Right lobe of liver (tissue), 6 donors: ENCODE measurements at regions not wholly inside any gene's neighbourhood (a gene's known extent, or its start where the extent isn't known, plus 50 kb on each side); places are given as distances from the start of the nearest gene placed in this dataset.

ENCODE experiments used
- ATAC-seq, 4 donors: fragments of 200-7000 bp; cut with Tn5 transposase; one replicate each; pipeline ENCODE4 v1.9.1; 2020; ENCODE audit warnings: mild to moderate bottlenecking in 4 of 4, moderate library complexity in 4 of 4
- DNase-seq, 3 donors: peaks; one replicate each; pipeline ENCODE4 v3.0.0-alpha.2; 2020
- H3K27ac ChIP-seq, 3 donors: fragments of 200-600 bp; one replicate each; pipeline ENCODE4 v1.8.0; 2022
- H3K27me3 ChIP-seq, 2 donors: fragments of 200-600 bp; one replicate each; pipeline ENCODE4 v1.8.0; 2022
- H3K36me3 ChIP-seq, 4 donors: fragments of 200-600 bp; sonication (generic) in 1 of 4; one replicate each; pipeline versions ENCODE4 v1.5.1 to v1.8.0; 2017 to 2022; ENCODE audit warnings: control low read depth in 1 of 4
- H3K4me1 ChIP-seq, 4 donors: fragments of 200-600 bp; sonication (generic) in 1 of 4; one replicate each; pipeline versions ENCODE4 v1.5.1 to v1.8.0; 2017 to 2022; ENCODE audit warnings: control low read depth in 1 of 4
- H3K4me3 ChIP-seq, 3 donors: fragments of 200-600 bp; one replicate each; pipeline ENCODE4 v1.8.0; 2022
- H3K9me3 ChIP-seq, 4 donors: fragments of 200-600 bp; sonication (generic) in 1 of 4; one replicate each; pipeline versions ENCODE4 v1.5.1 to v1.8.0; 2017 to 2022; ENCODE audit warnings: control low read depth in 1 of 4
- CTCF ChIP-seq, 4 donors: fragments of 200-600 bp in 3 of 4; fragments of 450-650 bp in 1 of 4; IDR thresholded peaks; one replicate each; pipeline versions ENCODE4 v1.5.1 to v1.8.0; 2016 to 2022; ENCODE audit warnings: antibody characterized with exemption in 4 of 4, mild to moderate bottlenecking in 2 of 4
- POLR2A ChIP-seq: fragments of 450-650 bp; IDR thresholded peaks from one replicate; pipeline ENCODE4 v1.6.1; 2017; ENCODE audit warnings: antibody characterized with exemption, mild to moderate bottlenecking
- WGBS: methylation state at CpG from one replicate; pipeline ENCODE4 v1.1.6; 2018; ENCODE audit warnings: low coverage, low lambda C conversion rate; ENCODE audit not compliant: insufficient coverage; ENCODE audit errors: missing lambda C conversion rate; 5-methylcytosine and 5-hydroxymethylcytosine counted together
- intact Hi-C, 2 donors: fragments of 100-400 bp; cut with DNase I; formaldehyde crosslinking; loops; one replicate each; pipeline versions ENCODE4 v1.11.2 to v1.14.1; 2022
- donor health status: DM: no; HTN: yes; CAD: no.
- donor health status: DM: no; HTN: no; CAD: no.
- donor health status: DM: no; HTN: no; CAD: no.
- donor health status: DM: no; HTN: yes; CAD: no.
- donor health status: DM: no; HTN: yes; CAD: no.

GRCh38 chr1:222256058-222256457 lies 291.8 kb downstream of the HHIPL2 start:
- H3K4me1 ChIP-seq, result no peaks in the 10 kb centered on the region
- intact Hi-C loops, result no loop called here
- no peaks in the 10 kb centered on the region for H3K27me3 ChIP-seq
- H3K9me3 ChIP-seq, result no peaks in the 10 kb centered on the region
- no peak for TF ChIP-seq POLR2A
- TF ChIP-seq CTCF (IDR thresholded peaks at IDR 0.05), result no peak
- H3K4me3 ChIP-seq, result no peak overlapping the region
- H3K27ac ChIP-seq, result no peak overlapping the region
- no peaks in the 10 kb centered on the region for H3K36me3 ChIP-seq
- no peak for DNase-seq
- WGBS, result 33% methylated on average over 1 of the region's 1 CpG
- ATAC-seq, result no peak

DNA sequence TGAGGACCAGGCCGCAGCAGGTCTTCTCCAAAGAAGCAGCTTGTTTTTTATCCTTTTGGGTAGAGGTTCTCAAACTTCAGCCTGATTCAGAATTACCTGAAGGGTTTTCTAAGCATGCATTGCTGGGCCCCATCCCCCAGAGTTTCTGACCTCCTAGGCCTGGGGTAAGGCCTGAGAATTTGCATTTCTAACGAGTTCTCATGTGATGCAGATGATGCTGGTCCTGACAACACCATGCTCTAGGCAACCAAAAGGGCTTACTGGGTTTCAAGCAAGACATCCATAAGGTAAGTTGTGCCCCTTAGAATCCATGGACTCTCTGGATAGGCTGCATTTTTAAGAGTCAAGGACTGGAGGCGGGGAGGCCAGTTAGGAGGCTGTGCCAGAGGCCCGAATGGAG lies 295.1 kb downstream of the HHIPL2 start:
- Histone ChIP-seq H3K36me3 (no peaks in the 10 kb centered on the region), H3K4me3 (no peak overlapping the region), H3K9me3 (no peaks in the 10 kb centered on the region), H3K4me1 (no peaks in the 10 kb centered on the region), H3K27me3 (no peaks in the 10 kb centered on the region), H3K27ac (no peak overlapping the region)
- TF ChIP-seq CTCF (IDR thresholded peaks at IDR 0.05) (no peak), POLR2A (no peak)
- ATAC-seq (no peak), DNase-seq (no peak)
- WGBS, result 80% methylated on average over 4 of the region's 4 CpGs
- intact Hi-C loops, result no loop called here

GRCh38 chr1:222251847-222252246 lies 296.1 kb downstream of the HHIPL2 start:
- 31% methylated on average over 2 of the region's 2 CpGs for WGBS
- no peak overlapping the region for H3K4me3 ChIP-seq
- TF ChIP-seq CTCF (IDR thresholded peaks at IDR 0.05) (no peak), POLR2A (no peak)
- H3K9me3 ChIP-seq, result no peaks in the 10 kb centered on the region
- peak in 1 of 4 donors; percentile 78 for ATAC-seq
- H3K36me3 ChIP-seq, result no peaks in the 10 kb centered on the region
- no peaks in the 10 kb centered on the region for H3K4me1 ChIP-seq
- DNase-seq, result no peak
- H3K27ac ChIP-seq, result no peak overlapping the region
- no peaks in the 10 kb centered on the region for H3K27me3 ChIP-seq
- intact Hi-C loops, result no loop called here

DNA sequence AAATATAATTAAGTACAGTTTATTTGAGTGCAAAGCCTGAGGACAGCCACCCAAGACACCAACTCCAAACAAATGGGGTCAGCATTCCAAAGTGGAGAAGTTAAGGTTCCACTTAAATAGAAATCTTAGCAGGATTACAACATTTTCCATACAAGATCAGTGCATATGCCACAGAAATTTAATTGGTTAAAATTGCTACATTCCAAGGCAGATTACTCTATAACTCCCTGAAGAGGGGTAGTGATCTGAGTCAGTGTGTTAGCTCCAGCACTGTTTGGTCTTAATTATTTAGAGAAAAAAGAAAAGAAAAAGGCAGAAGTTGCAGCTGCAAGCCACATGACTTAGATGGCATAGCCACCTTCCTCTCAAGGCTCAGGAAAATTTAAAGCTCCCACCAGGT lies 297.5 kb downstream of the HHIPL2 start:
- Histone ChIP-seq H3K27ac (no peak overlapping the region), H3K9me3 (no peaks in the 10 kb centered on the region), H3K4me3 (no peak overlapping the region), H3K27me3 (no peaks in the 10 kb centered on the region), H3K4me1 (no peaks in the 10 kb centered on the region), H3K36me3 (no peaks in the 10 kb centered on the region)
- intact Hi-C loops, result no loop called here
- ATAC-seq, result no peak
- no peak for DNase-seq
- TF ChIP-seq CTCF (IDR thresholded peaks at IDR 0.05) (no peak), POLR2A (no peak)

GRCh38 chr1:222247811-222248310 lies 300.0 kb downstream of the HHIPL2 start:
- Histone ChIP-seq H3K27me3 (no peaks in the 10 kb centered on the region), H3K9me3 (no peaks in the 10 kb centered on the region), H3K4me1 (no peaks in the 10 kb centered on the region), H3K4me3 (no peak overlapping the region), H3K27ac (no peak overlapping the region), H3K36me3 (no peaks in the 10 kb centered on the region)
- no peak for DNase-seq
- 72% methylated on average over 3 of the region's 3 CpGs for WGBS
- TF ChIP-seq POLR2A, result no peak
- TF ChIP-seq CTCF (IDR thresholded peaks at IDR 0.05), result no peak
- intact Hi-C loops, result no loop called here
- no peak for ATAC-seq
